ENCODE measurements at regions not wholly inside any gene's neighbourhood (a gene's known extent, or its start where the extent isn't known, plus 50 kb on each side); places are given as distances from the start of the nearest gene placed in this dataset.

DNA sequence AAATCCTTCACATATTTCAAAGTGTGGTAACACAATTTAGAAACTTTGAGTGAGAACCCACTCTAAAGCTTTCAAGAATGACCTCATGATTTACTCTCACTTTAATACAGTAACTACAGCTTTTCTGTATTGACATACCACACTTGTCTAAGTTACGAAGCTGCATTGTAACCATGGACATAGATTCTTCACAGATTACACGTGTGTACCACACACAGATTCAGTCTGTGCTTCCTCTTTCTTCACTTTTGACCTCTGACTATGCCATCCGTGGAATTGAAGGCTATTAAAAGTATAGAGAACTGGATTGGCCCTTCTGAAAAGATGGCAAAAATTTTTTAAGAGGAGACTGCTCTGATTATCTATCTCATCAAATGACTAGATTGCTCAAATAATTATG, 172.7 kb downstream of the TANC2 start:
- TF ChIP-seq, protein P1, sequence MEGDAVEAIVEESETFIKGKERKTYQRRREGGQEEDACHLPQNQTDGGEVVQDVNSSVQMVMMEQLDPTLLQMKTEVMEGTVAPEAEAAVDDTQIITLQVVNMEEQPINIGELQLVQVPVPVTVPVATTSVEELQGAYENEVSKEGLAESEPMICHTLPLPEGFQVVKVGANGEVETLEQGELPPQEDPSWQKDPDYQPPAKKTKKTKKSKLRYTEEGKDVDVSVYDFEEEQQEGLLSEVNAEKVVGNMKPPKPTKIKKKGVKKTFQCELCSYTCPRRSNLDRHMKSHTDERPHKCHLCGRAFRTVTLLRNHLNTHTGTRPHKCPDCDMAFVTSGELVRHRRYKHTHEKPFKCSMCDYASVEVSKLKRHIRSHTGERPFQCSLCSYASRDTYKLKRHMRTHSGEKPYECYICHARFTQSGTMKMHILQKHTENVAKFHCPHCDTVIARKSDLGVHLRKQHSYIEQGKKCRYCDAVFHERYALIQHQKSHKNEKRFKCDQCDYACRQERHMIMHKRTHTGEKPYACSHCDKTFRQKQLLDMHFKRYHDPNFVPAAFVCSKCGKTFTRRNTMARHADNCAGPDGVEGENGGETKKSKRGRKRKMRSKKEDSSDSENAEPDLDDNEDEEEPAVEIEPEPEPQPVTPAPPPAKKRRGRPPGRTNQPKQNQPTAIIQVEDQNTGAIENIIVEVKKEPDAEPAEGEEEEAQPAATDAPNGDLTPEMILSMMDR (conservative IDR thresholded peaks at IDR 0.05), result no peak
- TF ChIP-seq ZFX (IDR thresholded peaks at IDR 0.05), result no peak

Data from C4-2B (cell line).